Endodermal cell (in vitro differentiated cells): ENCODE measurements at regions not wholly inside any gene's neighbourhood (a gene's known extent, or its start where the extent isn't known, plus 50 kb on each side); places are given as distances from the start of the nearest gene placed in this dataset.

Experiments used
- DNase-seq: peaks from one replicate; pipeline ENCODE4 v3.0.0-alpha.2; 2017
- H3K27ac ChIP-seq: 2 replicates; pipeline ENCODE4 v1.5.1; 2013; ENCODE audit warnings: mild to moderate bottlenecking, low read depth, low read length, moderate library complexity
- H3K27me3 ChIP-seq: 2 replicates; pipeline ENCODE4 v1.6.1; 2013; ENCODE audit warnings: mild to moderate bottlenecking, low read length, moderate library complexity; ENCODE audit not compliant: insufficient read depth, control insufficient read depth, poor library complexity, severe bottlenecking
- H3K36me3 ChIP-seq: 2 replicates; pipeline ENCODE4 v1.7.0; 2013; ENCODE audit warnings: mild to moderate bottlenecking, low read length, moderate library complexity; ENCODE audit not compliant: control insufficient read depth, insufficient read depth
- H3K4me1 ChIP-seq: one replicate; pipeline ENCODE4 v1.7.0; 2013; ENCODE audit warnings: low read length; ENCODE audit not compliant: control insufficient read depth, insufficient read depth
- H3K4me3 ChIP-seq: 2 replicates; pipeline ENCODE4 v1.5.1; 2013; ENCODE audit warnings: mild to moderate bottlenecking, low read length, moderate library complexity
- H3K9ac ChIP-seq: 2 replicates; pipeline ENCODE4 v1.6.1; 2013; ENCODE audit warnings: mild to moderate bottlenecking, low read length, moderate library complexity; ENCODE audit not compliant: poor library complexity, severe bottlenecking; ENCODE audit errors: extremely low read depth
- H3K9me3 ChIP-seq: 2 replicates; pipeline ENCODE4 v1.6.1; 2013; ENCODE audit warnings: mild to moderate bottlenecking, low read length, moderate library complexity; ENCODE audit not compliant: control insufficient read depth
- H3K27ac Mint-ChIP-seq: 2 replicates; pipeline ENCODE4 v1.8.0; 2020; ENCODE audit warnings: mixed read lengths
- H3K27me3 Mint-ChIP-seq: 2 replicates; pipeline ENCODE4 v1.8.0; 2021; ENCODE audit warnings: mild to moderate bottlenecking, mixed read lengths; ENCODE audit not compliant: insufficient read depth
- H3K36me3 Mint-ChIP-seq: 2 replicates; pipeline ENCODE4 v1.8.0; 2020; ENCODE audit warnings: low read depth, mixed read lengths
- H3K4me1 Mint-ChIP-seq: 2 replicates; pipeline ENCODE4 v1.8.0; 2020; ENCODE audit warnings: mixed read lengths
- H3K4me3 Mint-ChIP-seq: 2 replicates; pipeline ENCODE4 v1.8.0; 2020; ENCODE audit warnings: mild to moderate bottlenecking, moderate library complexity, mixed read lengths
- H3K9me3 Mint-ChIP-seq: 2 replicates; pipeline ENCODE4 v1.8.0; 2020; ENCODE audit warnings: mild to moderate bottlenecking, mixed read lengths
- CTCF ChIP-seq: fragments of 200-600 bp; sonication (generic); conservative IDR thresholded peaks from 2 replicates; pipeline ENCODE4 v1.5.0; 2021; ENCODE audit warnings: antibody characterized with exemption, mild to moderate bottlenecking
- WGBS, 2 experiments: methylation state at CpG; one replicate each; pipeline versions ENCODE4 v1.1.5 to v1.1.7; 2013; ENCODE audit warnings: missing lambda C conversion rate in 2 of 2, mixed read lengths in 1 of 2; ENCODE audit not compliant: insufficient coverage in 1 of 2, insufficient read length in 1 of 2; 5-methylcytosine and 5-hydroxymethylcytosine counted together

DNA sequence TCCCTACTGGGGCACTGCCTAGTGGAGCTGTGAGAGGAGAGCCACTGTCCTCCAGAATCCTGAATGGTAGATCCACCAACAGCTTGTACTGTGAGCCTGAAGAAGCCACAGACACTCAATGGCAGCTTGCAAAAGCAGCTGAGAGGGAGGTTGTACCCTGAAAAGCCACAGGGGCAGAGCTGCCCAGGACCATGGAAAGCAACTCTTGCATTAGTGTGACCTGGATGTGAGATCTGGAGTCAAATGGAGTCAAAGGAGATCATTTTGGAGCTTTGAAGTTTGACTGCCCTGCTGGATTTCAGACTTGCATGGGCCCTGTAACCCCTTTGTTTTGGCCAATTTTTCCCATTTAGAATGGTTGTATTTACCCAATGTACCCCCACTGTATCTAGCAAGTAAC lies 871.4 kb upstream of the PRMT6 start:
- DNase-seq: no peak

GRCh38 chr1:106189780-106190179 lies 866.7 kb upstream of the PRMT6 start:
- Mint-ChIP-seq H3K36me3 (no peaks in the 10 kb centered on the region), H3K27ac (no peak overlapping the region), H3K4me3 (no peak overlapping the region), H3K9me3 (peaks cover 7% of the 10 kb centered on the region), H3K27me3 (no peaks in the 10 kb centered on the region), H3K4me1 (peaks cover 5% of the 10 kb centered on the region)
- Histone ChIP-seq H3K9ac (no peak overlapping the region), H3K4me3 (no peak overlapping the region), H3K9me3 (no peaks in the 10 kb centered on the region), H3K27me3 (no peaks in the 10 kb centered on the region), H3K4me1 (no peaks in the 10 kb centered on the region), H3K36me3 (no peaks in the 10 kb centered on the region), H3K27ac (no peak overlapping the region)
- DNase-seq: no peak
- 97 to 100% methylated on average over 2 of the region's 2 CpGs for WGBS, 2 experiments
- peak; percentile 57 for TF ChIP-seq CTCF

More for the DNA sequence above, 871.4 kb upstream of the PRMT6 start:
- no peak overlapping the region for H3K4me3 ChIP-seq
- Mint-ChIP-seq H3K4me3 (no peak overlapping the region), H3K36me3 (no peaks in the 10 kb centered on the region), H3K4me1 (peaks cover 5% of the 10 kb centered on the region), H3K27ac (no peak overlapping the region), H3K27me3 (no peaks in the 10 kb centered on the region), H3K9me3 (peaks cover 7% of the 10 kb centered on the region)
- no peak overlapping the region for H3K9ac ChIP-seq
- H3K4me1 ChIP-seq: no peaks in the 10 kb centered on the region
- H3K9me3 ChIP-seq: peaks cover 11% of the 10 kb centered on the region
- H3K27ac ChIP-seq: no peak overlapping the region
- H3K27me3 ChIP-seq: no peaks in the 10 kb centered on the region
- TF ChIP-seq CTCF: no peak
- H3K36me3 ChIP-seq: no peaks in the 10 kb centered on the region

DNA sequence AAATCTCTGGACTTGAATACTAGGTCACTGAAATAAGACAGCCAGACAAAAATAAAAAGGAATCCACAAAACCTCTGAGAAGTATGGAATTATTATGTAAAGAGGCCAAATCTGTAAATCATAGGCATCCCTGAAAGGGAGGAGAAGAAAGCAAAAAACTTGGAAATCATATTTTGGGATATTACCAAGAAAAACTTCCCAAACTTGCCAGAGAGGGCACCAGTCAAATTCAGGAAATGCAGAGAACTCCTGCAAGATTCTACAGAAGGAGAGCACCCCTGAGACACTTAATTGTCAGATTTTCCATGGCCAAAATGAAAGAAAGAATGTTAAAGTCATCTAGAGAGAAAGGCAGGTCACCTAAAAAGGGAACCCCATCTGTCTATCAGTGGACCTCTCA lies 862.3 kb upstream of the PRMT6 start:
- Histone ChIP-seq H3K4me3 (no peak overlapping the region), H3K27me3 (no peaks in the 10 kb centered on the region), H3K27ac (no peak overlapping the region), H3K36me3 (no peaks in the 10 kb centered on the region), H3K9me3 (no peaks in the 10 kb centered on the region), H3K4me1 (no peaks in the 10 kb centered on the region), H3K9ac (no peak overlapping the region)
- no peak for DNase-seq
- Mint-ChIP-seq H3K27me3 (no peaks in the 10 kb centered on the region), H3K4me3 (no peak overlapping the region), H3K27ac (no peak overlapping the region), H3K9me3 (peaks cover 7% of the 10 kb centered on the region), H3K4me1 (no peaks in the 10 kb centered on the region), H3K36me3 (no peaks in the 10 kb centered on the region)
- peak; percentile 57 for TF ChIP-seq CTCF
